ENCODE measurements at regions not wholly inside any gene's neighbourhood (a gene's known extent, or its start where the extent isn't known, plus 50 kb on each side); places are given as distances from the start of the nearest gene placed in this dataset.

GRCh38 chr10:10623958-10624566 lies 393.6 kb upstream of the CELF2 start:
- Histone ChIP-seq H2AK5ac (ENCODE audit: low read length) (no peak overlapping the region), H4K5ac (ENCODE audit: low read length) (no peak overlapping the region), H3K18ac (ENCODE audit: low read length) (no peak overlapping the region), H3K4me1 (ENCODE audit: control insufficient read depth, low read depth, low read length) (no peaks in the 10 kb centered on the region), H2BK5ac (ENCODE audit: low read length) (no peak overlapping the region), H2BK120ac (ENCODE audit: low read depth, low read length) (no peak overlapping the region), H4K8ac (ENCODE audit: low read depth, low read length) (no peak overlapping the region), H3K79me2 (ENCODE audit: control insufficient read depth, insufficient read depth, low read length) (no peaks in the 10 kb centered on the region), H3K79me1 (ENCODE audit: low read length) (no peaks in the 10 kb centered on the region), H3K27ac (ENCODE audit: low read depth, low read length) (no peak overlapping the region), H3K4me3 (ENCODE audit: low read length) (no peak overlapping the region), H3K23ac (ENCODE audit: low read length) (no peak overlapping the region), H3K56ac (ENCODE audit: low read length) (no peak overlapping the region), H2BK15ac (replicated peaks; ENCODE audit: low read depth) (no peak overlapping the region), H3K36me3 (ENCODE audit: control insufficient read depth, insufficient read depth, low read length) (no peaks in the 10 kb centered on the region), H3K4me2 (ENCODE audit: low read length) (no peak overlapping the region), H3K4ac (ENCODE audit: low read depth, low read length) (no peak overlapping the region), H3K27me3 (ENCODE audit: insufficient read depth, low read length, poor library complexity) (peaks cover 2% of the 10 kb centered on the region), H3K9ac (ENCODE audit: low read length) (no peak overlapping the region)
- WGBS (ENCODE audit: extremely low coverage, insufficient coverage, low lambda C conversion rate) = no CpG with 5 or more reads among the region's 6 CpGs
- DNase-seq = no peak

GRCh38 chr10:10624567-10624962 lies 393.1 kb upstream of the CELF2 start:
- Histone ChIP-seq H4K8ac (ENCODE audit: low read depth, low read length) (no peak overlapping the region), H3K27ac (ENCODE audit: low read depth, low read length) (no peak overlapping the region), H2BK120ac (ENCODE audit: low read depth, low read length) (no peak overlapping the region), H3K4me2 (ENCODE audit: low read length) (no peak overlapping the region), H2AK5ac (ENCODE audit: low read length) (no peak overlapping the region), H3K36me3 (ENCODE audit: control insufficient read depth, insufficient read depth, low read length) (no peaks in the 10 kb centered on the region), H3K4ac (ENCODE audit: low read depth, low read length) (no peak overlapping the region), H3K56ac (ENCODE audit: low read length) (no peak overlapping the region), H3K23ac (ENCODE audit: low read length) (no peak overlapping the region), H3K79me1 (ENCODE audit: low read length) (no peaks in the 10 kb centered on the region), H3K4me1 (ENCODE audit: control insufficient read depth, low read depth, low read length) (no peaks in the 10 kb centered on the region), H3K18ac (ENCODE audit: low read length) (no peak overlapping the region), H2BK15ac (replicated peaks; ENCODE audit: low read depth) (no peak overlapping the region), H3K4me3 (ENCODE audit: low read length) (no peak overlapping the region), H3K27me3 (ENCODE audit: insufficient read depth, low read length, poor library complexity) (peaks cover 2% of the 10 kb centered on the region), H3K9ac (ENCODE audit: low read length) (no peak overlapping the region), H3K79me2 (ENCODE audit: control insufficient read depth, insufficient read depth, low read length) (no peaks in the 10 kb centered on the region), H2BK5ac (ENCODE audit: low read length) (no peak overlapping the region), H4K5ac (ENCODE audit: low read length) (no peak overlapping the region)
- DNase-seq = no peak
- WGBS (ENCODE audit: extremely low coverage, insufficient coverage, low lambda C conversion rate) = no CpG with 5 or more reads among the region's 8 CpGs

GRCh38 chr10:10625491-10625890 lies 392.2 kb upstream of the CELF2 start:
- Histone ChIP-seq H3K23ac (ENCODE audit: low read length) (no peak overlapping the region), H3K56ac (ENCODE audit: low read length) (no peak overlapping the region), H3K79me1 (ENCODE audit: low read length) (no peaks in the 10 kb centered on the region), H2BK120ac (ENCODE audit: low read depth, low read length) (no peak overlapping the region), H3K4ac (ENCODE audit: low read depth, low read length) (no peak overlapping the region), H3K4me2 (ENCODE audit: low read length) (no peak overlapping the region), H3K4me3 (ENCODE audit: low read length) (no peak overlapping the region), H3K27ac (ENCODE audit: low read depth, low read length) (no peak overlapping the region), H3K18ac (ENCODE audit: low read length) (no peak overlapping the region), H4K8ac (ENCODE audit: low read depth, low read length) (no peak overlapping the region), H4K5ac (ENCODE audit: low read length) (no peak overlapping the region), H3K9ac (ENCODE audit: low read length) (no peak overlapping the region), H2BK5ac (ENCODE audit: low read length) (no peak overlapping the region), H3K79me2 (ENCODE audit: control insufficient read depth, insufficient read depth, low read length) (no peaks in the 10 kb centered on the region), H2BK15ac (replicated peaks; ENCODE audit: low read depth) (no peak overlapping the region), H3K27me3 (ENCODE audit: insufficient read depth, low read length, poor library complexity) (peaks cover 2% of the 10 kb centered on the region), H2AK5ac (ENCODE audit: low read length) (no peak overlapping the region), H3K4me1 (ENCODE audit: control insufficient read depth, low read depth, low read length) (peaks cover 2% of the 10 kb centered on the region), H3K36me3 (ENCODE audit: control insufficient read depth, insufficient read depth, low read length) (no peaks in the 10 kb centered on the region)
- no peak for DNase-seq
- no CpG with 5 or more reads among the region's 6 CpGs for WGBS (ENCODE audit: extremely low coverage, insufficient coverage, low lambda C conversion rate)

- Histone ChIP-seq H2BK120ac (ENCODE audit: low read depth, low read length) (no peak overlapping the region), H3K9ac (ENCODE audit: low read length) (no peak overlapping the region), H4K5ac (ENCODE audit: low read length) (no peak overlapping the region), H2BK15ac (replicated peaks; ENCODE audit: low read depth) (no peak overlapping the region), H3K4me2 (ENCODE audit: low read length) (no peak overlapping the region), H3K27ac (ENCODE audit: low read depth, low read length) (no peak overlapping the region), H2BK5ac (ENCODE audit: low read length) (no peak overlapping the region), H2AK5ac (ENCODE audit: low read length) (no peak overlapping the region), H3K4me3 (ENCODE audit: low read length) (no peak overlapping the region), H3K4ac (ENCODE audit: low read depth, low read length) (peak overlapping the region; percentile 52), H4K8ac (ENCODE audit: low read depth, low read length) (no peak overlapping the region), H3K79me2 (ENCODE audit: control insufficient read depth, insufficient read depth, low read length) (no peaks in the 10 kb centered on the region), H3K18ac (ENCODE audit: low read length) (no peak overlapping the region), H3K36me3 (ENCODE audit: control insufficient read depth, insufficient read depth, low read length) (no peaks in the 10 kb centered on the region), H3K79me1 (ENCODE audit: low read length) (no peaks in the 10 kb centered on the region), H3K56ac (ENCODE audit: low read length) (no peak overlapping the region), H3K23ac (ENCODE audit: low read length) (peak overlapping the region; percentile 16), H3K27me3 (ENCODE audit: insufficient read depth, low read length, poor library complexity) (peaks cover 2% of the 10 kb centered on the region), H3K4me1 (ENCODE audit: control insufficient read depth, low read depth, low read length) (peaks cover 2% of the 10 kb centered on the region)
- no CpG with 5 or more reads among the region's 9 CpGs for WGBS (ENCODE audit: extremely low coverage, insufficient coverage, low lambda C conversion rate)
- DNase-seq = peak; percentile 51
Observed at GRCh38 chr10:10626734-10627133, 390.9 kb upstream of the CELF2 start.

GRCh38 chr10:10627414-10627813 lies 390.3 kb upstream of the CELF2 start:
- Histone ChIP-seq H3K4me2 (ENCODE audit: low read length) (no peak overlapping the region), H2AK5ac (ENCODE audit: low read length) (no peak overlapping the region), H3K23ac (ENCODE audit: low read length) (no peak overlapping the region), H2BK5ac (ENCODE audit: low read length) (no peak overlapping the region), H3K18ac (ENCODE audit: low read length) (no peak overlapping the region), H3K56ac (ENCODE audit: low read length) (no peak overlapping the region), H3K36me3 (ENCODE audit: control insufficient read depth, insufficient read depth, low read length) (no peaks in the 10 kb centered on the region), H4K8ac (ENCODE audit: low read depth, low read length) (no peak overlapping the region), H3K79me1 (ENCODE audit: low read length) (no peaks in the 10 kb centered on the region), H3K27me3 (ENCODE audit: insufficient read depth, low read length, poor library complexity) (peaks cover 2% of the 10 kb centered on the region), H3K9ac (ENCODE audit: low read length) (no peak overlapping the region), H3K4me3 (ENCODE audit: low read length) (no peak overlapping the region), H2BK15ac (replicated peaks; ENCODE audit: low read depth) (no peak overlapping the region), H3K27ac (ENCODE audit: low read depth, low read length) (no peak overlapping the region), H3K79me2 (ENCODE audit: control insufficient read depth, insufficient read depth, low read length) (no peaks in the 10 kb centered on the region), H3K4ac (ENCODE audit: low read depth, low read length) (no peak overlapping the region), H2BK120ac (ENCODE audit: low read depth, low read length) (no peak overlapping the region), H3K4me1 (ENCODE audit: control insufficient read depth, low read depth, low read length) (peaks cover 2% of the 10 kb centered on the region), H4K5ac (ENCODE audit: low read length) (no peak overlapping the region)
- no peak for DNase-seq
- no CpG with 5 or more reads among the region's 1 CpG for WGBS (ENCODE audit: extremely low coverage, insufficient coverage, low lambda C conversion rate)

GRCh38 chr10:10629512-10629911 lies 388.2 kb upstream of the CELF2 start:
- Histone ChIP-seq H3K4me2 (ENCODE audit: low read length) (no peak overlapping the region), H3K18ac (ENCODE audit: low read length) (no peak overlapping the region), H3K79me1 (ENCODE audit: low read length) (no peaks in the 10 kb centered on the region), H2BK5ac (ENCODE audit: low read length) (no peak overlapping the region), H3K79me2 (ENCODE audit: control insufficient read depth, insufficient read depth, low read length) (no peaks in the 10 kb centered on the region), H3K4me1 (ENCODE audit: control insufficient read depth, low read depth, low read length) (peaks cover 2% of the 10 kb centered on the region), H3K9ac (ENCODE audit: low read length) (no peak overlapping the region), H3K4ac (ENCODE audit: low read depth, low read length) (no peak overlapping the region), H3K23ac (ENCODE audit: low read length) (no peak overlapping the region), H3K27ac (ENCODE audit: low read depth, low read length) (no peak overlapping the region), H3K36me3 (ENCODE audit: control insufficient read depth, insufficient read depth, low read length) (no peaks in the 10 kb centered on the region), H2BK120ac (ENCODE audit: low read depth, low read length) (no peak overlapping the region), H3K56ac (ENCODE audit: low read length) (no peak overlapping the region), H4K8ac (ENCODE audit: low read depth, low read length) (no peak overlapping the region), H3K27me3 (ENCODE audit: insufficient read depth, low read length, poor library complexity) (no peaks in the 10 kb centered on the region), H3K4me3 (ENCODE audit: low read length) (no peak overlapping the region), H2AK5ac (ENCODE audit: low read length) (no peak overlapping the region), H4K5ac (ENCODE audit: low read length) (no peak overlapping the region), H2BK15ac (replicated peaks; ENCODE audit: low read depth) (no peak overlapping the region)
- WGBS (ENCODE audit: extremely low coverage, insufficient coverage, low lambda C conversion rate) = no CpG with 5 or more reads among the region's 3 CpGs
- DNase-seq = no peak

All from mesendoderm (in vitro differentiated cells).